Psoas muscle (tissue), 7 donors: ENCODE measurements at regions not wholly inside any gene's neighbourhood (a gene's known extent, or its start where the extent isn't known, plus 50 kb on each side); places are given as distances from the start of the nearest gene placed in this dataset.

Experiments used
- ATAC-seq, 4 donors: fragments of 200-7000 bp; cut with Tn5 transposase; one replicate each; pipeline ENCODE4 v1.9.1; 2020; ENCODE audit warnings: moderate library complexity in 3 of 4, mild to moderate bottlenecking in 2 of 4
- DNase-seq, 2 donors: peaks; one replicate each; pipeline ENCODE4 v3.0.0-alpha.2; 2020
- H3K27ac ChIP-seq: fragments of 200-600 bp; one replicate; pipeline ENCODE4 v1.8.0; 2022
- H3K27me3 ChIP-seq, 3 donors: fragments of 200-600 bp in 1 of 3; one replicate each; pipeline versions ENCODE4 v1.6.1 to v1.8.0; 2013 to 2022; ENCODE audit warnings: low read length in 2 of 3, mild to moderate bottlenecking in 2 of 3, moderate library complexity in 1 of 3; ENCODE audit not compliant: insufficient read depth in 3 of 3
- H3K36me3 ChIP-seq, 2 donors: fragments of 200-600 bp in 1 of 2; one replicate each; pipeline versions ENCODE4 v1.6.1 to v1.8.0; 2013 to 2022; ENCODE audit warnings: low read depth in 1 of 2, mild to moderate bottlenecking in 1 of 2, moderate library complexity in 1 of 2; ENCODE audit not compliant: insufficient read depth in 1 of 2
- H3K4me1 ChIP-seq: fragments of 200-600 bp; one replicate; pipeline ENCODE4 v1.8.0; 2022
- H3K4me3 ChIP-seq: fragments of 200-600 bp; one replicate; pipeline ENCODE4 v1.8.0; 2022; ENCODE audit warnings: mild to moderate bottlenecking
- H3K9me3 ChIP-seq: fragments of 200-600 bp; one replicate; pipeline ENCODE4 v1.8.0; 2022
- CTCF ChIP-seq: fragments of 200-600 bp; IDR thresholded peaks from one replicate; pipeline ENCODE4 v1.8.0; 2022; ENCODE audit warnings: antibody characterized with exemption
- WGBS, 3 donors: extraction: QIAGEN DNeasy Blood & Tissue Kit; methylation state at CpG; one replicate each; pipeline versions ENCODE4 v1.1.6 to v1.1.7; 2013; 5-methylcytosine and 5-hydroxymethylcytosine counted together
- intact Hi-C, 2 donors: fragments of 100-400 bp; cut with DNase I; formaldehyde crosslinking; loops; one replicate each; pipeline versions ENCODE4 v1.11.0 to v1.14.2; 2022
- donor health status: healthy with polysubstance abuse.
- donor health status: DM: no; HTN: no; CAD: no; lungs with moderate emphysema.
- donor health status: Bipolar disorder and iron deficiency.
- donor health status: healthy.
- donor health status: DM: yes; HTN: yes; CAD: no.
- donor health status: DM: no; HTN: no; CAD: no.
- donor health status: DM: yes; HTN: yes; CAD: no.

- H3K27me3 ChIP-seq = no peaks in the 10 kb centered on the region
- no peaks in the 10 kb centered on the region for H3K4me1 ChIP-seq
- intact Hi-C loops = no loop called here
- H3K36me3 ChIP-seq = no peaks in the 10 kb centered on the region
- no peak for DNase-seq
- ATAC-seq = no peak
- H3K9me3 ChIP-seq = no peaks in the 10 kb centered on the region
- H3K4me3 ChIP-seq = no peak overlapping the region
- no peak overlapping the region for H3K27ac ChIP-seq
- no peak for TF ChIP-seq CTCF
These were observed 144.8 kb upstream of the KRR1 start for GRCh38 chr12:75656210-75656609.

- intact Hi-C loops = no loop called here
- no peak for TF ChIP-seq CTCF
- no peaks in the 10 kb centered on the region for H3K27me3 ChIP-seq
- WGBS, 3 donors = 91 to 93% (median 93%) methylated on average over 4 of the region's 4 CpGs
- H3K36me3 ChIP-seq = no peaks in the 10 kb centered on the region
- H3K9me3 ChIP-seq = no peaks in the 10 kb centered on the region
- ATAC-seq (no peak), DNase-seq (no peak)
- no peak overlapping the region for H3K4me3 ChIP-seq
- H3K27ac ChIP-seq = no peak overlapping the region
- H3K4me1 ChIP-seq = no peaks in the 10 kb centered on the region
These were observed 144.0 kb upstream of the KRR1 start for GRCh38 chr12:75655315-75655806.

- H3K27ac ChIP-seq = no peak overlapping the region
- intact Hi-C loops = no loop called here
- TF ChIP-seq CTCF = no peak
- no peak for DNase-seq
- no peak for ATAC-seq
- H3K36me3 ChIP-seq = no peaks in the 10 kb centered on the region
- H3K4me3 ChIP-seq = no peak overlapping the region
- no peaks in the 10 kb centered on the region for H3K9me3 ChIP-seq
- no peaks in the 10 kb centered on the region for H3K27me3 ChIP-seq
- H3K4me1 ChIP-seq = no peaks in the 10 kb centered on the region
- WGBS, 3 donors = 83 to 86% (median 84%) methylated on average over 2 of the region's 2 CpGs
These were observed 139.9 kb upstream of the KRR1 start for GRCh38 chr12:75651342-75651695.

GRCh38 chr12:75650595-75651341 is 139.4 kb upstream of the KRR1 start:
- H3K4me1 ChIP-seq = no peaks in the 10 kb centered on the region
- ATAC-seq (no peak), DNase-seq (no peak)
- no peaks in the 10 kb centered on the region for H3K27me3 ChIP-seq
- intact Hi-C loops = no loop called here
- no peaks in the 10 kb centered on the region for H3K9me3 ChIP-seq
- no peak overlapping the region for H3K4me3 ChIP-seq
- WGBS, 3 donors = 58 to 69% (median 66%) methylated on average over 2 of the region's 2 CpGs
- H3K27ac ChIP-seq = no peak overlapping the region
- TF ChIP-seq CTCF = no peak
- no peaks in the 10 kb centered on the region for H3K36me3 ChIP-seq

GRCh38 chr12:75650100-75650499 is 138.7 kb upstream of the KRR1 start:
- ATAC-seq (no peak), DNase-seq (no peak)
- H3K4me3 ChIP-seq = no peak overlapping the region
- H3K27ac ChIP-seq = no peak overlapping the region
- no peaks in the 10 kb centered on the region for H3K4me1 ChIP-seq
- no peaks in the 10 kb centered on the region for H3K36me3 ChIP-seq
- H3K9me3 ChIP-seq = no peaks in the 10 kb centered on the region
- no peaks in the 10 kb centered on the region for H3K27me3 ChIP-seq
- TF ChIP-seq CTCF = no peak
- intact Hi-C loops = no loop called here
